Mucosa of stomach (tissue), 1 donor: ENCODE measurements at regions not wholly inside any gene's neighbourhood (a gene's known extent, or its start where the extent isn't known, plus 50 kb on each side); places are given as distances from the start of the nearest gene placed in this dataset.

ENCODE experiments used
- H3K27me3 ChIP-seq: one replicate; pipeline ENCODE4 v1.7.0; 2013; ENCODE audit warnings: mild to moderate bottlenecking, low read length; ENCODE audit not compliant: control insufficient read depth, insufficient read depth
- H3K36me3 ChIP-seq: one replicate; pipeline ENCODE4 v1.7.0; 2013; ENCODE audit warnings: low read length; ENCODE audit not compliant: control insufficient read depth, insufficient read depth
- H3K4me1 ChIP-seq: one replicate; pipeline ENCODE4 v1.7.0; 2013; ENCODE audit warnings: mild to moderate bottlenecking, low read length; ENCODE audit not compliant: control insufficient read depth, insufficient read depth
- H3K4me3 ChIP-seq: one replicate; pipeline ENCODE4 v1.7.0; 2013; ENCODE audit warnings: low read length
- H3K9ac ChIP-seq: one replicate; pipeline ENCODE4 v1.7.0; 2013; ENCODE audit warnings: mild to moderate bottlenecking, low read length, moderate library complexity
- H3K9me3 ChIP-seq: one replicate; pipeline ENCODE4 v1.7.0; 2013; ENCODE audit warnings: mild to moderate bottlenecking, low read length, moderate library complexity; ENCODE audit not compliant: control insufficient read depth
- donor health status: Pancreatic carcinoma.

DNA sequence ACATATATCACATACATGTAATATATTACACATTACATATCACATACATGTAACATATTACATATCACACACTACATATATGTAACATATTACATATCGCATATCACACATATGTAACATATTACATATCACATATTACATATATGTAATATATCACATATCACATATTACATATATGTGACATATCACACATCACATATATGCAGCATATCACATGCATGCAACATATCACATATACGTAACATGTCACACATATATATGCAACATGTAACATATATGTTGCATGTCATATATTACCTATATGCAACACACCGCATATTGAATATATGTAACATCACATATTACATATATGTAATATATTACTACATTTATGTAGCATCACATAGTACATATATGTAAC lies 211.2 kb downstream of the ARL6IP6 start:
- H3K9ac ChIP-seq, result no peak overlapping the region
- H3K4me1 ChIP-seq, result no peaks in the 10 kb centered on the region
- no peaks in the 10 kb centered on the region for H3K36me3 ChIP-seq
- no peak overlapping the region for H3K4me3 ChIP-seq
- no peaks in the 10 kb centered on the region for H3K27me3 ChIP-seq
- no peaks in the 10 kb centered on the region for H3K9me3 ChIP-seq

GRCh38 chr2:152925547-152926448 lies 207.4 kb downstream of the ARL6IP6 start:
- Histone ChIP-seq H3K4me3 (no peak overlapping the region), H3K9ac (no peak overlapping the region)

GRCh38 chr2:152924722-152925121 lies 206.3 kb downstream of the ARL6IP6 start:
- no peak overlapping the region for H3K4me3 ChIP-seq
- no peaks in the 10 kb centered on the region for H3K4me1 ChIP-seq
- no peaks in the 10 kb centered on the region for H3K27me3 ChIP-seq
- no peaks in the 10 kb centered on the region for H3K36me3 ChIP-seq
- no peak overlapping the region for H3K9ac ChIP-seq
- no peaks in the 10 kb centered on the region for H3K9me3 ChIP-seq

More at GRCh38 chr2:152925547-152926448, 207.4 kb downstream of the ARL6IP6 start:
- Histone ChIP-seq H3K9me3 (no peaks in the 10 kb centered on the region), H3K27me3 (no peaks in the 10 kb centered on the region), H3K36me3 (no peaks in the 10 kb centered on the region), H3K4me1 (no peaks in the 10 kb centered on the region)

GRCh38 chr2:152924219-152924618 lies 205.8 kb downstream of the ARL6IP6 start:
- Histone ChIP-seq H3K9me3 (no peaks in the 10 kb centered on the region), H3K36me3 (no peaks in the 10 kb centered on the region), H3K4me3 (no peak overlapping the region), H3K9ac (no peak overlapping the region), H3K27me3 (no peaks in the 10 kb centered on the region), H3K4me1 (no peaks in the 10 kb centered on the region)

- H3K4me3 ChIP-seq, result no peak overlapping the region
- no peak overlapping the region for H3K9ac ChIP-seq
- no peaks in the 10 kb centered on the region for H3K9me3 ChIP-seq
- H3K27me3 ChIP-seq, result peaks cover 4% of the 10 kb centered on the region
- H3K4me1 ChIP-seq, result no peaks in the 10 kb centered on the region
- no peaks in the 10 kb centered on the region for H3K36me3 ChIP-seq
These were observed 202.4 kb downstream of the ARL6IP6 start for GRCh38 chr2:152920846-152921245.

DNA sequence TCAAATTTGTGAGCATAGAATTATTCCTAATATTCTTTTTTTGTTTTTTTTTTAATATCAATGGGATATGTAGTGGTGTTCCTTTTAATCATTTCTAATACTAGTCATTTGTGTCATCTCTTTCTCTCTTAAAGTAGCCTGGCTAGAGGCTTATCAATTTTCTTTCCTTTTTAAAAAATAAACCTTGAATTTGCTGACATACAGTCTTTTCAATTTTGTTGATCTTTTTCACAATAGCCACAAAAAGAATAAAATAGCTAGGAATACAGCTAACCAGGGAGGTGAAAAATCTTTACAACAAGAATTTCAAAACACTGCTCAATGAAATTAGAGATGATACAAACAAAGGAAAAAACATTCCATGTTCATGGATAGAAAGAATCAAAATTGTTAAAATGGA lies 192.6 kb downstream of the ARL6IP6 start:
- Histone ChIP-seq H3K4me3 (no peak overlapping the region), H3K9ac (no peak overlapping the region), H3K36me3 (no peaks in the 10 kb centered on the region), H3K4me1 (no peaks in the 10 kb centered on the region), H3K27me3 (no peaks in the 10 kb centered on the region), H3K9me3 (no peaks in the 10 kb centered on the region)

DNA sequence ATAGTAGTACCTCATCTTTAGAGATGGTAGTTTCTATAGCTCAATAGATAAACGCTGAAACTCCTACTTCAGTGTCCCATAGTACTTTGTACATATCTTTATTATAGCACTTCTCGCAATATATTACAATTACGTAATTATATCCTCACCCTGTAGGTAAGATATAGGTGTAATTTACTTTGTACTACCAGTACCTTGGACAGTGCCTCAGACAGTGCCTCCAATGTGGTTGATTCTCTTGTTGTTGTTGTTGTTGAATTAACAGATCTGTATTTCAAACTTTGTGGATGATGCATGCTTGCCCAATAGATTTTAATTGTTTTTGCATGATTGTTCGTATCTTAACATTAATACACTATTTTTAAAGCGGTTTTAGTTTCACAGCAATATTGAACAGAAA lies 188.6 kb downstream of the ARL6IP6 start:
- no peaks in the 10 kb centered on the region for H3K27me3 ChIP-seq
- H3K4me3 ChIP-seq, result no peak overlapping the region
- H3K9ac ChIP-seq, result no peak overlapping the region
- H3K9me3 ChIP-seq, result no peaks in the 10 kb centered on the region
- no peaks in the 10 kb centered on the region for H3K4me1 ChIP-seq
- no peaks in the 10 kb centered on the region for H3K36me3 ChIP-seq

DNA sequence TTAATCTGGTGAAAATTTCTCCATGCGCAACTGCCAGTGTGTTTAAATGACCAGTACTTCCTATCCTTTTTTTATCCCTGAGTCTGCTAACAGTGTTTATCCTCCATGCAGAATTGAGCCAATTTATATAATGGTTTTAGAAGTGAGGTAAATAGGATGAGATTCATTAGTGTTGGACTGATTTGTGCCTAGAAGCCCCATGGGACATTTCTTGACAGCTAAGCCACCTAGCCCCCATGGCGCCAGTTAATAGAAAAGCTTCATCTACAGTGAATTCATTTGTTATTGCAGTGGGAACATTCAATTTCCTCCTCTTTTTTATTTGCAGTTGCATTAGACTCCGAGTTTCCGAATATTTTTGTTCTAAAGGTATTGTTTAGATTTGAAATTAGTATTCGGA lies 175.6 kb downstream of the ARL6IP6 start:
- Histone ChIP-seq H3K4me3 (no peak overlapping the region), H3K36me3 (no peaks in the 10 kb centered on the region), H3K4me1 (no peaks in the 10 kb centered on the region), H3K27me3 (no peaks in the 10 kb centered on the region), H3K9ac (no peak overlapping the region), H3K9me3 (no peaks in the 10 kb centered on the region)

DNA sequence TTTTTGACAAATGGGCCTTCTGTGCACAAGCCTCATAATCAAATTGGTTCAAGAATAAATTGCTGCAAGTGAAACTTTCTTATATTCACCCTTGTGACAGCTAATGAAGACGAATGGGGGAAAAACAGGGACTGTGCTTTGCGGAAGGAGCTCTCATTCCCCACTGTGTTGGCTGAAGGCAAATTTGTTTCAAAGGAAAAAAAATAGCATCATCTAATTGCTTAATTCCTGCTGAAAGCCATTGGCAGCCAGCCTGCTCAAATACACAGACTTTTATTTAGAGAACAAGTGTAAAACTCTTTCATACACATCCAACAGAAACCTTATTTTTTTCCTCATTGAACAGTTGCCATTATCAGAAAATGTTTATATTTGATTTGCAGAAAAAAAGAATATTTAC lies 172.3 kb downstream of the ARL6IP6 start:
- Histone ChIP-seq H3K9me3 (no peaks in the 10 kb centered on the region), H3K9ac (no peak overlapping the region), H3K4me1 (no peaks in the 10 kb centered on the region), H3K36me3 (no peaks in the 10 kb centered on the region), H3K27me3 (no peaks in the 10 kb centered on the region), H3K4me3 (no peak overlapping the region)

- Histone ChIP-seq H3K9ac (no peak overlapping the region), H3K27me3 (no peaks in the 10 kb centered on the region), H3K4me3 (no peak overlapping the region), H3K9me3 (no peaks in the 10 kb centered on the region), H3K4me1 (no peaks in the 10 kb centered on the region), H3K36me3 (no peaks in the 10 kb centered on the region)
These were observed 165.6 kb downstream of the ARL6IP6 start for GRCh38 chr2:152883951-152884487.

- H3K4me1 ChIP-seq, result no peaks in the 10 kb centered on the region
- no peak overlapping the region for H3K9ac ChIP-seq
- no peak overlapping the region for H3K4me3 ChIP-seq
- no peaks in the 10 kb centered on the region for H3K9me3 ChIP-seq
- no peaks in the 10 kb centered on the region for H3K27me3 ChIP-seq
- no peaks in the 10 kb centered on the region for H3K36me3 ChIP-seq
These were observed 163.1 kb downstream of the ARL6IP6 start for GRCh38 chr2:152881527-152881926.

DNA sequence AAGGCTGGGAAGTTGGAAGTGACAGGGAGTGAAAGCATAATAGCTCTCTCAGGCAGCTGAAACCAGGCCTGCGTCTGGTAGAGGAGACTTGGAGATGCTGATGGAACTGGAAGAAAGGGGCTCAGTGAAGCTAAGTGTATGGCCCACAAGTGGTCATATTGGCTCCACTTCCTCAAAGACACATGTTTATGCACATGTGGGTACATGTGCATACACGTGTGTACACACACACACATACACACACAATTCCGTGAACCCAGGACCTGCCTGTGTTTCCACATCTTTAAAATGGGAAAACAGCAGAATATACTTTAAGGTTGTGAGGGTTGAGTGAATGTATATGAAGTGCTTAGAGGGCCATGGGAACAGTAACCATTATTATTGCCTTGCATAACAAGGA lies 160.9 kb downstream of the ARL6IP6 start:
- Histone ChIP-seq H3K4me1 (no peaks in the 10 kb centered on the region), H3K27me3 (no peaks in the 10 kb centered on the region), H3K9me3 (no peaks in the 10 kb centered on the region), H3K36me3 (no peaks in the 10 kb centered on the region), H3K9ac (no peak overlapping the region), H3K4me3 (no peak overlapping the region)
